ENCODE measurements at regions not wholly inside any gene's neighbourhood (a gene's known extent, or its start where the extent isn't known, plus 50 kb on each side); places are given as distances from the start of the nearest gene placed in this dataset.

DNA sequence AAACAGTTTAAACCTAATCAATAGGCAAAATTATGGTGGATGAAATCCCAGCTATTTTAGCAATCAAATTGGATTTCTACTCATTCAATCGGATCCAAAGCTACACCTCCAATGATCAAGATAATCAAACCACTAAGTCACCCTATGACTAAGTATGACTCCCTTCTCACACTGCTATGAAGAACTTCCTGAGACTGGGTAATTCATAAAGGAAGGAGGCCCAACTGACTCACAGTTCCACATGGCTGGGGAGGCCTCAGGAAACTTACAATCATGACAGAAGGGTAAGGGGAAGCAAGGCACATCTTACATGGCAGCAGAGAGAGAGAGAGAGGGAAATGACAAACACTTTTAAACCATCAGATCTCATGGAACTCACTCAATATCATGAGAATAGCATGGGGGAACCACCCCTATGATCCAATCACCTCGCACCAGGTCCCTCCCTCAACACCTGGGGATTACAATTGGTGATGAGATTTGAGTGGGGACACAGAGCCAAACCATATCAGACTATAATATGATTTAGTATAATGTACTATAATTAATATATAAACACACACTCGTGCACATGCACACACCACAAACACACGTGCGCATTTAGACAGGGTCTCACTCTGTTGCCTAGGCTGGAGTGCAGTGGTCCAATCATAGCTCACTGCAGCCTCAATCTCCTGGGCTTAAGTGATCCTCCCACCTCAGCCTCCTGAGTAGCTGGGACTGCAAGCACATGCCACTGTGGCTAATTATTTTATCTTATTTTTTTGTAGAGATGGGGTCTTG lies 213.6 kb upstream of the FOXK1 start:
- H3K9me2 ChIP-seq (ENCODE audit: insufficient read depth, low read length) = no peaks in the 10 kb centered on the region
- H3K9me3 ChIP-seq (ENCODE audit: low read length) = no peaks in the 10 kb centered on the region
- ChIA-PET CTCF (ENCODE audit: unreplicated experiment) (no interaction called here), POLR2A (no interaction called here)
- no peak for TF ChIP-seq EZH2phosphoT487 (IDR thresholded peaks at IDR 0.05; ENCODE audit: borderline replicate concordance, low read depth, low read length)
- TF ChIP-seq CTCF (conservative IDR thresholded peaks at IDR 0.05; ENCODE audit: low read length) = no peak
- DNase-seq (ENCODE audit: low spot score) = no peak
- BruUV-seq (replicated peaks) = no TSS peak
- no peak overlapping the region for H2AFZ ChIP-seq (ENCODE audit: low read length)
- no peaks in the 10 kb centered on the region for H3K36me3 ChIP-seq (ENCODE audit: insufficient read depth, low read length)
- H3K27ac ChIP-seq (ENCODE audit: low read depth, low read length, poor library complexity, severe bottlenecking) = no peak overlapping the region
- H3K4me2 ChIP-seq (ENCODE audit: low read length) = no peak overlapping the region
- no peak overlapping the region for H3K4me3 ChIP-seq (ENCODE audit: low read depth, low read length, poor library complexity, severe bottlenecking)
- intact Hi-C loops (cut with micrococcal nuclease; ENCODE audit: unreplicated experiment) = no loop called here
- H3K79me2 ChIP-seq (ENCODE audit: insufficient read depth, low read depth, low read length) = no peaks in the 10 kb centered on the region
- H3K4me1 ChIP-seq (ENCODE audit: insufficient read depth, low read length, poor library complexity, severe bottlenecking) = no peaks in the 10 kb centered on the region
- H4K20me1 ChIP-seq (ENCODE audit: insufficient read depth, low read length) = no peaks in the 10 kb centered on the region

- Histone ChIP-seq H3K9me3 (ENCODE audit: low read length) (no peaks in the 10 kb centered on the region), H4K20me1 (ENCODE audit: insufficient read depth, low read length) (no peaks in the 10 kb centered on the region), H2AFZ (ENCODE audit: low read length) (no peak overlapping the region), H3K4me3 (ENCODE audit: low read depth, low read length, poor library complexity, severe bottlenecking) (no peak overlapping the region), H3K9me2 (ENCODE audit: insufficient read depth, low read length) (no peaks in the 10 kb centered on the region), H3K79me2 (ENCODE audit: insufficient read depth, low read depth, low read length) (no peaks in the 10 kb centered on the region), H3K4me1 (ENCODE audit: insufficient read depth, low read length, poor library complexity, severe bottlenecking) (no peaks in the 10 kb centered on the region), H3K4me2 (ENCODE audit: low read length) (no peak overlapping the region), H3K36me3 (ENCODE audit: insufficient read depth, low read length) (no peaks in the 10 kb centered on the region), H3K27ac (ENCODE audit: low read depth, low read length, poor library complexity, severe bottlenecking) (no peak overlapping the region)
- TF ChIP-seq EZH2phosphoT487 (IDR thresholded peaks at IDR 0.05; ENCODE audit: borderline replicate concordance, low read depth, low read length) (no peak), CTCF (conservative IDR thresholded peaks at IDR 0.05; ENCODE audit: low read length) (no peak)
- CTCF ChIA-PET (ENCODE audit: unreplicated experiment) = no interaction called here
- BruUV-seq (replicated peaks) = no TSS peak
- POLR2A ChIA-PET = no interaction called here
- intact Hi-C loops (cut with micrococcal nuclease; ENCODE audit: unreplicated experiment) = no loop called here
- no peak for DNase-seq (ENCODE audit: low spot score)
Observed at GRCh38 chr7:4470246-4470645, 211.8 kb upstream of the FOXK1 start.

GRCh38 chr7:4472728-4473127 lies 209.4 kb upstream of the FOXK1 start:
- Histone ChIP-seq H3K4me2 (ENCODE audit: low read length) (no peak overlapping the region), H3K4me3 (ENCODE audit: low read depth, low read length, poor library complexity, severe bottlenecking) (no peak overlapping the region), H2AFZ (ENCODE audit: low read length) (no peak overlapping the region), H3K9me2 (ENCODE audit: insufficient read depth, low read length) (no peaks in the 10 kb centered on the region), H3K27ac (ENCODE audit: low read depth, low read length, poor library complexity, severe bottlenecking) (no peak overlapping the region), H3K79me2 (ENCODE audit: insufficient read depth, low read depth, low read length) (no peaks in the 10 kb centered on the region), H3K9me3 (ENCODE audit: low read length) (no peaks in the 10 kb centered on the region), H3K36me3 (ENCODE audit: insufficient read depth, low read length) (no peaks in the 10 kb centered on the region), H3K4me1 (ENCODE audit: insufficient read depth, low read length, poor library complexity, severe bottlenecking) (no peaks in the 10 kb centered on the region), H4K20me1 (ENCODE audit: insufficient read depth, low read length) (no peaks in the 10 kb centered on the region)
- no peak for TF ChIP-seq CTCF (conservative IDR thresholded peaks at IDR 0.05; ENCODE audit: low read length)
- DNase-seq (ENCODE audit: low spot score) = no peak
- CTCF ChIA-PET (ENCODE audit: unreplicated experiment) = no interaction called here
- intact Hi-C loops (cut with micrococcal nuclease; ENCODE audit: unreplicated experiment) = no loop called here
- BruUV-seq (replicated peaks) = no TSS peak
- POLR2A ChIA-PET = no interaction called here
